CD4-positive, alpha-beta T cell treated with Interleukin-15 for 1 hour (primary cell): ENCODE measurements at regions not wholly inside any gene's neighbourhood (a gene's known extent, or its start where the extent isn't known, plus 50 kb on each side); places are given as distances from the start of the nearest gene placed in this dataset.

Experiments
- DNase-seq: peaks from one replicate; pipeline ENCODE4 v3.0.0-alpha.2; 2020

DNA sequence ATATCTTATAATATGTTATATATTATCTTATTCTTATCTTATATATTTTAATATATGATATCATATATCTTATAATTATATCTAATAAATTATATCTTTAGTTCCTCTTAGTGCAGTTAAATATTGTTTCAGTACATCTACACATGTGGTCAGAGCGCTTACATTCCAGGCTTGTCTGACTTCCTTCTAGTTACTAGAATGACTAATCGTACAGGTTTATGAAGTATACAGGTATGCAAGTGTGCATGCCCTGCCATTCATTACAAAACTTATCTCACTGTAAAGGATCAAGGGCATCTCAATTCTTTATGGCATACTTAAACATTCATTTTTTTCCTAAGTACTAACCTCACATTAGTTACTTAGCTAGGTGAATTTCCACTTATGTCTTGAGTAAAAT lies 1278.0 kb upstream of the MAP3K7 start:
- no peak for DNase-seq

GRCh38 chr6:91860541-91861335 lies 1273.9 kb upstream of the MAP3K7 start:
- no peak for DNase-seq

GRCh38 chr6:91852252-91852651 lies 1265.4 kb upstream of the MAP3K7 start:
- no peak for DNase-seq

- DNase-seq: no peak
Observed at GRCh38 chr6:91834813-91835212, 1247.9 kb upstream of the MAP3K7 start.

DNA sequence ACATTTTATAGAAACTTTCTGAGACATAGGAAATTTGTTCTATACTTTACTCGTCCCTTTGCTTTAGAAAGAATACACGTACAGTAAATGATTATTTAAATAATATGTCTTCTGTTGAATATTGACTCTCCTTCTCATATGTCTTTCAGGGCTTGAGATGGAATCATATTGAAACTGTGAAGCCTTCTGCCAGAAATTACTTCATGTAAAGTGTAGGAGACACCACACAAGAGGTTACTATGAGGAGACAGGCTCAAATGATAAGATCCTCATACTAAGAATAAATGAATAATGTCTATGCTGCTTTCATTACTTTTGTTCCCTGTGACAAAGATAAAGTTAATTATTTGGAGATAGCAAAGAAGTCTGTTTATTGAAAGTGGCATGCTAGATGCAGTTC lies 1240.3 kb upstream of the MAP3K7 start:
- no peak for DNase-seq

DNA sequence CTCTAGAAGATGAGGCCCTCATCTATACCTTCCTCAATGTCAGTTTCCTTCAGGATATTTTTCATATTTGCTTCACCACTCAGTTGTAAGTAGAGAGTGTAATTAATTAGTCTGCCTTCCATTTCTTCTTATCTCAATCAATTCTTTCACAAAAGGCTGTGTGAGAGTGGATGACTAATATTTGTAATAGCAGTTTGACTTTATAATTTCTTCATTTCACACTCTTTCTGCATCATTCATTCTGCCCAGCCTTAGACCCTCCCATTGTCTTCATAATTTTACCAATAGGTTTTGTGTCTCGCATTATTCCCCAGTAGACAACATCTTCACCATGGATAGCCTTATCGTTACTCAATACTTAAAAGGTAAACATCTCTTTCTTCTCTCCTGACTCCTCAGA lies 1239.3 kb upstream of the MAP3K7 start:
- no peak for DNase-seq

- DNase-seq: no peak
Observed at GRCh38 chr6:91824331-91824730, 1237.5 kb upstream of the MAP3K7 start.

DNA sequence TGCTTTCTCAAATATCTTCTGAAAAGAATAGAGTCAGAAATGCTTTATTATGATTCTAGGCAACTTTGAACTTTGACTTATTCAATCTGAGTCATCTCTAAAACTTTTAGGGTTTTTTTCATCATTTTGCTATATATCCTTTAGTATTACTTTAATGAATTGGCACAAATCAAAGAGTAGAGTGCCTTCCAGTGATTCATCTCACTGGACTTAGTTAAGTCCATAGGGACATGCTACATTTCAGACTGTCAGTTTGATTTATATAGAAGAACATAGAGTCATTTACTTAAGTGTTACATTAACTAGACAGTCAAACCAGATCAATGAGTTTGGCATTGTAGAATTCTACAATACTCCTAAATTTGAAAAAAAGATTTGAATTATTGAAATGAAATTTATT lies 1235.7 kb upstream of the MAP3K7 start:
- DNase-seq: no peak

GRCh38 chr6:91816335-91816734 lies 1229.5 kb upstream of the MAP3K7 start:
- no peak for DNase-seq

DNA sequence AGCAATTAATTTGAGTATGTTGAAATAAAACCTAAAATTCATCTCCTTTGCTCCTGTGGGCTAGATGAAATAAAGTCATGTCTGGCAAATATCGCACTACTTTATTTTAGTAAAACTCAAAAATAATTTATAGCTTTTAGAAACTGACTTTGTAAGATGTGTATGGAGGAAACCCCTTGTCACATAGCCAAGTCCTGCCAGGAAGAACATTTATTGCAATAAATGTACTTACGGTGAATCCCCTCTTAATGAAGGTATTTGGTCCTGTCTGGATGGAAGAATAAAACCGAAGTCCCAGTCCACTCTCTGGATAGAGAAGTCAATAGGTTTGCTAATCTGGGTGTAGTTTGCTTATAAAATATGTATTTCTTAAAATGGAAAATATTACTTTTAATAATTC lies 1226.8 kb upstream of the MAP3K7 start:
- no peak for DNase-seq

- DNase-seq: no peak
Observed at GRCh38 chr6:91812596-91813274, 1225.9 kb upstream of the MAP3K7 start.

GRCh38 chr6:91804981-91805380 lies 1218.1 kb upstream of the MAP3K7 start:
- no peak for DNase-seq

GRCh38 chr6:91802431-91802830 lies 1215.6 kb upstream of the MAP3K7 start:
- DNase-seq: no peak

DNA sequence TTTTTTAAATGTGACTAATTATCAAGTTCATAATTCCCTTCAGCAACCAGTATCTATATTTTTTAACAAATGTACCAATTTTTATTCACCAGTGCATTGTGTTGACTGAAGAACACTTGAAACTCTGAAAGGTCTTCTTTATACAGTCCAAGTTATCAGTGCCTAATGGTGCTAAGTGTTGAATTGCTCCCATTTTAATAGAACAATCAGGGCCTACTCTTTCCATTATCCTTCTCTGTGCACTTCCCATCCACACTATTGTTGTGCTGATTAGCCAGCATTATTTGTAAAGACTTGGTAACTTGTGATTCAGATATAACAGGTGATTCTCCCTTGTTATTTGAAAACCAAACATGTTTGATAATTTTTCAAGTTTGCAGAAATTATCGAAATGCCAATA lies 1209.7 kb upstream of the MAP3K7 start:
- DNase-seq: no peak

- DNase-seq: no peak
Observed at GRCh38 chr6:91788501-91788900, 1201.6 kb upstream of the MAP3K7 start.

- DNase-seq: no peak
Observed at GRCh38 chr6:91786474-91787184, 1199.8 kb upstream of the MAP3K7 start.

DNA sequence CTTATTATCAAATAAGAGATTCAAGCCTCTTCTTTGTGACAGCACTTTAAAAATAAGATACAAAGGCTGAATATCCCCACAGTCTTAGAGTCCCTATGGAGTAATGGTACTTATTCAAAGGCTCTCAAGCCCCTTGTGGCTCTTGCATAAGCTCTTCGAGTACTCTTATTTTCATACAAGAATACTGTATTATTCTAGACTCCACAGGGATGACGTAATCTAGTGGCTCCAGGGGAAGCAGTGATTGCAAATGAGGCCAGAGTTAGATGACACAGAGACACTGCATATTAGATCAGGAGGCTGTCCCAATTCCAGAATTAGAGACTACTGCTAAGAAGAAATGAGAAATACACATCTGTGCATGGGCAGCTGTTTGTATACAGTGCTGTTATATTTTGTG lies 1195.9 kb upstream of the MAP3K7 start:
- no peak for DNase-seq

GRCh38 chr6:91781946-91782345 lies 1195.1 kb upstream of the MAP3K7 start:
- no peak for DNase-seq

- no peak for DNase-seq
Observed at GRCh38 chr6:91780270-91780669, 1193.4 kb upstream of the MAP3K7 start.

DNA sequence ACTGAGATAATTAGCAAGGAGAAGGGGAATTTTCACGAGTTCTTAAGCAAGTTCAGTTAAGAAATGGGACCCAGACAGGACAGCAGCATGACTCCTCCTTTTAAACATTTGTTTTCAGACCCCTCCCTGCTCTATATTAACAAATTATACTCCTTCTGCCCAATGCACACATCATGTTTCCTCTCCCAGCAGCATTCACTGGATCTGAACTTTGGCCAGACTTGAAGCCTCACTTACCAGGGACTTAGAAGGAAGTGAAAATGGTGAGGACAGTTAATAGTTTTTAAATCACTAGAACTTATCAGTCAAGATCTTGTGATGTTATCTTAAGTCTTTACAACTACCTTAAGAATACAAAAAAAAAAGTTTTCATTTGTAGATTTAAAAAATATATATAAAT lies 1174.7 kb upstream of the MAP3K7 start:
- no peak for DNase-seq

DNA sequence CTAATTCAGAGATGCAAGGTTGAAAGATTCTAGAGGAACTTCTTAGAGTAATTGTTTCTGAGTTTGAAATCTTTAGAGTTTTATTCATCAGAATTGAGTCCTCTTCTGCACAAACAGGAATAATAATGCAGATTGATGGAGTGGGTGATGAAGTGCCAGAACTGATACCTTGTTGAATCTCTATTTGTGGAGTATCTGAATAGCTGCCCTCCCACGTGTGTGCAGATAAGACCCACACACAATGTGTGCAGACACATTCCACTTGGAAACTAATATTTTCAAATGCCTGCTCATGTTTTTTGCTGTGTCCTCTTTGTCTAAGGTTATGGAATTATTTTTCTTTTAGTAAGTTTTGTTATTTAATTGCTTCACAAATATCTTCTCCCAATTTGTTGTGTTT lies 1167.8 kb upstream of the MAP3K7 start:
- no peak for DNase-seq

- DNase-seq: no peak
Observed at GRCh38 chr6:91751526-91751925, 1164.7 kb upstream of the MAP3K7 start.

DNA sequence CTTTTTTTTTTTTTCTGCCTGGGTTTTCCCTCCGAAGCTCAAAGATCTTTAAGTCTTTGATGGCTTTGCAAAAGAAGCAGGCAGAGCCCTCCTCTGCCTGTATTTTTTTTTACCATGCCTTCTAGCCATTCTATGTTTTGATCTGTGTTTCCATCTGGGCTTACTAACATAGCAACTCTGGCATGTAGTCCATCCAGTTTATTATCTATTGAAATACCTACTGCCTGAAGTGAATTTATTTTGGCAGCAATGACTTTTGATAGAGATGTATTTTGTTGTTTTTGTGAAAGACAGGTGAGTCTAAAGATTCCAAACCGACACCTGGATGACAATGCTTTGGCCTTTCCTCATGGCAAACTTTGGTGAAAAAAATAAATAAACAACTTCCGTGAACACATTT lies 1157.7 kb upstream of the MAP3K7 start:
- no peak for DNase-seq

- no peak for DNase-seq
Observed at GRCh38 chr6:91743756-91744155, 1156.9 kb upstream of the MAP3K7 start.
